Right ventricle myocardium superior (tissue), 1 donor: ENCODE measurements at regions not wholly inside any gene's neighbourhood (a gene's known extent, or its start where the extent isn't known, plus 50 kb on each side); places are given as distances from the start of the nearest gene placed in this dataset.
"Not testable (repeated sequence)": the region's sequence is repeated elsewhere in the genome, so short reads cannot be mapped to it uniquely, and the experiment has no call there.

Source experiments
- ATAC-seq: fragments of 200-7000 bp; cut with Tn5 transposase; one replicate; pipeline ENCODE4 v1.9.1; 2020; ENCODE audit warnings: mild to moderate bottlenecking; ENCODE audit not compliant: poor library complexity
- DNase-seq: peaks from one replicate; pipeline ENCODE4 v3.0.0-alpha.2; 2020
- intact Hi-C: fragments of 100-400 bp; cut with DNase I; formaldehyde crosslinking; loops from one replicate; pipeline ENCODE4 v1.11.2; 2022
- donor health status: DM: no; HTN: yes; CAD: no; lungs with severe emphysema.

GRCh38 chr10:46187431-46187830 lies 99.4 kb upstream of the ANTXRL start:
- ATAC-seq, DNase-seq, intact Hi-C loops: not testable (repeated sequence)

- intact Hi-C loops, result no loop called here
- DNase-seq (no peak), ATAC-seq (no peak)
Observed at GRCh38 chr10:46197050-46197449, 89.7 kb upstream of the ANTXRL start.

GRCh38 chr10:46198516-46198915 lies 88.3 kb upstream of the ANTXRL start:
- no peak for ATAC-seq
- intact Hi-C loops, result no loop called here
- DNase-seq, result no peak

- DNase-seq, ATAC-seq, intact Hi-C loops: not testable (repeated sequence)
Observed at GRCh38 chr10:46202405-46202804, 84.4 kb upstream of the ANTXRL start.

GRCh38 chr10:46204482-46205102 lies 82.2 kb upstream of the ANTXRL start:
- ATAC-seq, DNase-seq, intact Hi-C loops: not testable (repeated sequence)

- ATAC-seq, intact Hi-C loops: not testable (repeated sequence)
Observed at GRCh38 chr10:46210427-46210826, 76.4 kb upstream of the ANTXRL start.

GRCh38 chr10:46215426-46215825 lies 71.4 kb upstream of the ANTXRL start:
- no peak for ATAC-seq
- DNase-seq, result no peak
- intact Hi-C loops, result no loop called here

More at GRCh38 chr10:46210427-46210826, 76.4 kb upstream of the ANTXRL start:
- DNase-seq, result not testable (repeated sequence)

- intact Hi-C loops, result no loop called here
- DNase-seq (no peak), ATAC-seq (no peak)
Observed at GRCh38 chr10:46216003-46216634, 70.7 kb upstream of the ANTXRL start.

GRCh38 chr10:46216836-46217751 lies 69.7 kb upstream of the ANTXRL start:
- no peak for ATAC-seq
- intact Hi-C loops, result no loop called here

GRCh38 chr10:46217752-46218453 lies 68.9 kb upstream of the ANTXRL start:
- ATAC-seq, result no peak
- no peak for DNase-seq
- intact Hi-C loops, result no loop called here

More at GRCh38 chr10:46216836-46217751, 69.7 kb upstream of the ANTXRL start:
- no peak for DNase-seq

GRCh38 chr10:46218921-46219320 lies 67.9 kb upstream of the ANTXRL start:
- intact Hi-C loops, result no loop called here
- no peak for DNase-seq
- no peak for ATAC-seq

- intact Hi-C loops, DNase-seq, ATAC-seq: not testable (repeated sequence)
Observed at GRCh38 chr10:46219431-46219990, 67.3 kb upstream of the ANTXRL start.

GRCh38 chr10:46220187-46220586 lies 66.6 kb upstream of the ANTXRL start:
- ATAC-seq (no peak), DNase-seq (no peak)
- intact Hi-C loops, result loop anchor here (10.0 kb wide), 1 partner anchor 105 kb away; no protein-coding TSS in a partner anchor

- DNase-seq, result no peak
Observed at GRCh38 chr10:46220872-46221538, 65.8 kb upstream of the ANTXRL start.

GRCh38 chr10:46222364-46222935 lies 64.3 kb upstream of the ANTXRL start:
- DNase-seq (no peak), ATAC-seq (no peak)
- intact Hi-C loops, result loop anchor here (10.0 kb wide), 1 partner anchor 102 kb away; no protein-coding TSS in a partner anchor

More at GRCh38 chr10:46220872-46221538, 65.8 kb upstream of the ANTXRL start:
- intact Hi-C loops, result loop anchor here (10.0 kb wide), 1 partner anchor 104 kb away; no protein-coding TSS in a partner anchor
- ATAC-seq, result no peak

- intact Hi-C loops, result loop anchor here (10.0 kb wide), 1 partner anchor 102 kb away; no protein-coding TSS in a partner anchor
- DNase-seq, result no peak
- ATAC-seq, result no peak
Observed at GRCh38 chr10:46223064-46223480, 63.7 kb upstream of the ANTXRL start.
